D341Med (cell line): ENCODE measurements at regions not wholly inside any gene's neighbourhood (a gene's known extent, or its start where the extent isn't known, plus 50 kb on each side); places are given as distances from the start of the nearest gene placed in this dataset.

Source experiments
- DNase-seq: peaks from one replicate; pipeline ENCODE4 v3.0.0; 2012; ENCODE audit warnings: low spot score

DNA sequence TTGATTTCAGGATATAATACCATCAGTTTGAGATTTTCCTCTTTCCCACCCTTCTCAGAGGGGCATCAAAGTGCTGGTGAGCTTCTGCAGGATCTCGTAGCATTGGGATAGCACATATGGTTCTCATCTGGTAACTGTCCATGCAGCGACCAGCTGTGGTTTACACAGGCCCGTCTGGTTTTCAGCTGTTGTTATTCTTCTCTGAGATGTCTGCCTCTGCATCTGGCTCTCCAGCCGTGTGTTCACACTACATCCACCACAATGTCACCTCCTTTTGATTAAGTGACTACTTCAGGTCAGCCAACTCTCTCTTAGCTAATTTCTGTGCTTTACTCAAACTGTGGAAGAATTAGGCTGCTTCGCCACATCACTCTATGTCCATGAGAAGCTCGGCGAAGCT lies 676.7 kb upstream of the TENM3 start:
- no peak for DNase-seq

DNA sequence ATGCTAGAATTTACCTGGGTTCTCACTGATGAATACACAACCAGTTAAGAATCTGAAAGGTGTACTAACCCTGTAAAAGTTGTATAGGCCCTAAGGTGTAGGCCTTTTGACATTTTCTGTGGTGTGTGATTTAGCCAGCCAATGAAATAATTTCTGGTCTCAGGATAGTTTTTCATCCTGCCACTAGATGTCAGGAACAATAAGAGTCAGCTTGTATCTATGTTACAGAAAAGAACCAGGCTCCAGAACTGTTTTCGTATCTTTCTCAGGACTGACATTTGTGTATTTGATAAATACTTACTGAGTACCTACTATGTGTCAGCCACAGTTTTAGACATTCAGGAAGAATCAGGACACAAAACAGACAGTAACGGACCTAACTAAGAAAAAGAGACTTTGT lies 673.6 kb upstream of the TENM3 start:
- DNase-seq: peak; percentile 55

GRCh38 chr4:181578911-181579310 lies 664.3 kb upstream of the TENM3 start:
- DNase-seq: no peak

DNA sequence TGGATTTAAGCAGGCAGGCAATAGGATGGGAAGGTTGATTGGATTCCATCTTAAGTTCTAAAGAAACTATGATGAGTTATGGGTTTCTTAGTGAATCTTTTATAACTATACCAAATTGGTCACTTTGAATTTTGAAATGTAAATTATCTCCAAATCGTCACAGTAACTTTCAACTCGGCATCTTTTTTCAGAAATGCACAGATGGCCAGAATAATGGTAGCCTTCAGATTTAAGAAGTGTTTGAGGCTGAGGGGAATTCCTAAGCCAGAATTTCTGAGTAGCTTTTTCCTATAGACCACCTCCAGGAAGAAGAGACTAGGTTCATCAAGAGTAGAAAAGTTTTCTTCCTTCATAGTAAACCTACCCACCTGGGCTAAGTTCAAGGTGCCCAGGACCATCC lies 663.7 kb upstream of the TENM3 start:
- no peak for DNase-seq

DNA sequence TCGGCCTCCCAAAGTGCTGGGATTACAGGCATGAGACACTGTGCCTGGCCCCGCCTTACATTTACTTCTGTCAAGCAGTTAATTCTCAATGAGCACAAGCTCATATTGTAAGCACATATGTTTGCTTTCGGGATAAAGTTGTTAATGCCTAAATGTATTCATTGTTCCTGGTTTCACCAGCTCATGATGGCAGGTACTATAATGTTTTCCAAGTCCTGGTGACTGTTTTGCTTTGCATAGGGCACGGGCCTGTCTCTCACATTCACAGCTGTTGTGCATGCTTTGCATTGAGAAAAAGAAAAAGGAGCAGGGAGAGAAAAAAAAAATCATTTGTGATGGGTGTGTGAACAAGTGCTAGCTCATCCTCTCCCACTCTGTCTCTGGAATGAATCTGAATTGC lies 661.2 kb upstream of the TENM3 start:
- DNase-seq: no peak

DNA sequence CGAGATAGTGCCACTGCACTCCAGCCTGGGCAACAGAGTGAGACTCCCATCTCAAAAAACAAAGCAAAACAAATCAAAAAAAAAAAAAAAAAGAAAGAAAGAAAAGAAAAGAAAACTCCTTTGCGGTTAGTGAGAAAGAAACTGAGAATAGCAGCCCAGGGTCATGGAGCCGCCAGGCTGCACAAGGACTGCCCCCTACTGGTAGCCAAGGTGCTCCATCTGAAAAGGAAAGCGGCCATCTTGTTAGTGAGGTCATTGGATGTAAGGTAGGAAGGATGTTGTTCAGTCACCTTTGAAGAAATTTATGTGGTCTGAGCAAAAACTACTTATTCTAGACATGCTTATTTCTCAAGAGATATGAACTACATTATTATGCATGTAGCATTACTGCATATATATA lies 660.6 kb upstream of the TENM3 start:
- DNase-seq: no peak

DNA sequence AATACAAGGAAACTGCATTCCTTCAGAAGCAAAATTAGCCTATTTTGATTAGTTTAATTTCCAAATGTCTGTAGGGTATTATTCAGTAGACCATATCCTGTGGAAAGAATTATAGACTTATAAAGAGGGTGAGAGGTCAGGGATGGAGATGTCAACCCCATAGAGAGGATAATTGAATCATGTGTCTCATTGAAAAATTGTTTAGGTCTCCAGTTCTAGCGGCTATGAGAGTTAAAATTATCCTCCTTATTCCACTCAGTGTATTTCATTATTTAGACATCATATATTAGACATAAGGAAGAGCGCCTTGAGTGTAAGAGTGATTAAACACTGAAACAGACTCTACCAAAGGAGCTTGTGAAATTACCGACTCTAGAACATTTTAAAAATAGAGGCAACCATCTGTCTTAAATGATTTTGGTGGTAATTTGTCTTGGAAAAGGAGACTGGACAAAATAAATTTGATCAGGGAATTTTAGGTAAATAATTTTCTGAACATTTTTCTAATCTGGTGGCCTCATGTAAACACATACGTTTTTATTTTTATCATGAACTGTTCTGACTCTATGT lies 654.4 kb upstream of the TENM3 start:
- DNase-seq: no peak

GRCh38 chr4:181592221-181592745 lies 650.9 kb upstream of the TENM3 start:
- no peak for DNase-seq

GRCh38 chr4:181593703-181594102 lies 649.5 kb upstream of the TENM3 start:
- DNase-seq: no peak

GRCh38 chr4:181594188-181594587 lies 649.0 kb upstream of the TENM3 start:
- DNase-seq: no peak

DNA sequence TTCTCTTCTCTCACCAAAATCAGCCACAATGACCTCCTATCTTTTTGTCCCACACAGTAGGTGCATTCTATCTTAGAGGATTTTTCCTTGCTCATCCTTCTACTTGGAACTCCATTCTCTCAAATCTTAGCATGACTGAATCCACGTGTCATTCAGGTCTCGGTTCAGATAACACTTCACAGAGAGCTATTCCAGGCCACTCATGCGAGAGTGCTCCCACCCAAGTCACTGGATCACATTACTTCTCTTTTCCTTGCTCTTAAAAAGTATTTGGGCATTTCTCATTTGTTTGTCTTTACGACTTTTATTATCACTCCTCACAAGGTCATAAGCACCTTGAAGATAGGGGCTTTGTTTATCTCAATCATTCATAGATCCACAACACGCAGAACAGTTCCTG lies 647.5 kb upstream of the TENM3 start:
- DNase-seq: no peak

DNA sequence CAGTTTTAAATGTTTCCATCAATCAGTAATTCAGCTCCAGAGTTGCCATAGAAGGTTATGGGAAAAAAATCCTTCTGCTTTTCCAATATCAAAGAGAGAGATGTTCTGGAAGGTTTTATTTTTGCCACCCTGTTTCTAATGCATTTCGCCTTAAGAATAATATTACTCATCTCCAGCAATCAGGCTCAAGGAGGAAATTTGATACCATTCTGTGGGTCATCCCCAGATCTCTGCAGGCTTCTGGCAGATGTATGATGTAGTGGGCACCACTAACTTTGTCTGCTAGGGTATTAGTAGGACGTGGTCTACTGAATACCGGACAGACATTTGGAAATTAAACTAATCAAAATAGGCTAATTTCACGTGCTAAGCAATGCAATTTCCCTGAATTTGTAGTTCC lies 645.4 kb upstream of the TENM3 start:
- DNase-seq: no peak

DNA sequence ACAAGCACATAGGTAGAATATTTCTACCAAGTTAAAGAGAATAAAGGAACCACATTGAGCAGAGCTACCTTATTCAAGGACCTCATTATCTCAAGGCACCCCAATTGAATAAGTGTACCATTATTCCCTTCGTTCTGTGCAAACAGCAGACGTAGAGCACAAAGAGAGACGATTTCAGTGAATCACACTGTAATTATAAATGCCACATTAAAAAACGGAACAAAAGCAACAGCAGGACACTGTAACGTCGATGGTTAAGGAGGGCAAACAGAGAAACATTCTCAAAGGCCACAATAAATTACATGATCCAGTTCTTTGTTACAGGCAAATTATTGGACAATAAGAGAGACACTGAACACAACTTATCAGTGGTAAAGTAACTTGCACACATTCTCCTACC lies 644.1 kb upstream of the TENM3 start:
- DNase-seq: no peak

GRCh38 chr4:181601103-181601502 lies 642.1 kb upstream of the TENM3 start:
- no peak for DNase-seq

DNA sequence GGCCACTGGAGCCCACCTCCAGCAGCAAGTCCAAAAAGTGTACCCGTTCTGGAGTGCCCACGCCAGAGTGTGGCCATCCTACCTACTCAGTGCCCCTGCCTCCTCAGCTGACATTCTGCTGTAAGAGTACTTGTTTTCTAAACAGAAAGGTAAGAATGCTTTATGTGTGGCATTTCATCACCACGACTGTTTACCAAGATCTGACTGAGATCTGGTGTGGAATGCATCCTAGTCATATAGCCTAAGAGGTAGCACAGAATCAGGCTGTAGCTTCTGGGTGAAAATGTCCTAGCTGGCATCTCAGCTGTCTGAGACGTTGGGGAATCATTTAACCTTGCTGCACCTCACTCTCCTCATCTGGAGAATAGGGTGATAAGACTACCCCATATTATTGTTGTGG lies 638.7 kb upstream of the TENM3 start:
- no peak for DNase-seq

DNA sequence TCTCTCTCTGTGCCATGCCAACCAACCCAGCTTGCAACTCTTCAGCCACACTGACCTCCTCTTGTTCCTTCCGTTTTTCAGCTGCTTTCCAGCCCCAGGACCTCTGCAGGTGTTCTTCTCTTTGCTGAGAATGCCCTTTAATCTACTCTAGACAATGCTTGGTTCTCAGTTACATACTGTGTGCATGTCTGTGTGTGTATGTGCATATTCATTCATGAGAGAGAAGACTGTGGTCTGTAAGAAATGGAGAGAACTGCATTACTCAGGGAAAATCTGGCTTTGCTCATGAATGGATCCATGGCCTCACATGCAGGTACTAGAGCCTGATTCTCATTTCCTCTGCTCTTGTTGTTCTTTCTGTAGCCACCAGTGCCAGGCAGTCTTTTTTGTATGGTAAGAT lies 636.9 kb upstream of the TENM3 start:
- DNase-seq: no peak

DNA sequence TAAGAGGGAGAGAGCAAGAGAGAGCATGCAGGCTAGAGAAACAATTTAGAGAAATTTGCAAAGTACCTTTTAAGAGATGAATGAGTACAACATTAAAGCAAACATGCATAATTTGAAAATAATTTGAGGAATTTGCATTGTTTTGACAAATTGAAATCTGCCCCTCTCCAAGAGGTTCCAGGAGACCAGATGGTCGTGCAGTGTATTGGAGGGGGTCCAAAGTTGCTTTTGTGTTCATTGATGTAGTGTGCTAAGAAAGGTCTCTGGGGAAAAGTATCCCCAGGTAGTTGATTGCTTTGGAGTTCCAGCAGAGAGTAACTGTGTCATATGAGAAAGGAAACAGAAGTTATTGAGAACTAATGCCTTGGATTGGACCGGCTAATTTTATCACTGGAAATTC lies 635.0 kb upstream of the TENM3 start:
- no peak for DNase-seq

- DNase-seq: no peak
Measured at GRCh38 chr4:181611033-181611711, 632.0 kb upstream of the TENM3 start.

DNA sequence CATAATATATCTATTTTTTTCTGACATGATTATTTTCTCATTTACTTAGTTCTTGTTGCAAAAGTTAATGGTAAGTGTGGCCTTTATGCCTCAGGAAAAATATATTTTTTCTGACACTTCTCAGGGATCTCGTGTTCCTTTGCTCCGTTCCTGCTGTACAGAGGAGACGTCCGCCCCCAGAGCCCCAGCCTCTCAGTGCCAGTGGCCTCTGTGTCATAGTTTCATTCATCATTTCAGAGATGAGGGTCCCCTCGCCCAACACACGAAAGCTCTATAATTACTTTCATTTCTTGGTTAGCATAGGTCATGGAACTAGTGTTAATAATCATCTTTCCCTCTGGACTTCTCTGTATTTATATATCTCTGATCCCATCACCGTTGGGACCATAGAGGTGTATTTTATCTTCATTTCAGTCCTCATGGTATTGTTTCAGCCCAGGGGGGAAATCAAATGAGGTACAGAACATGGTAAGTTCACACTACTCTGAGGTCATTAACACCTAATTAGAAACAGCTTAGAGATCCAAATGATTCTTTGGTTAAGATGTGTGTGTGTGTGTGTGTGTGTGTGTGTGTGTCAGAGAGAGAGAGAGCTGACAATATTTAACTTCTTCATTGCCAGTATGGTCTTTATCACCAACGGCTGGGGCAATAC lies 631.1 kb upstream of the TENM3 start:
- no peak for DNase-seq

DNA sequence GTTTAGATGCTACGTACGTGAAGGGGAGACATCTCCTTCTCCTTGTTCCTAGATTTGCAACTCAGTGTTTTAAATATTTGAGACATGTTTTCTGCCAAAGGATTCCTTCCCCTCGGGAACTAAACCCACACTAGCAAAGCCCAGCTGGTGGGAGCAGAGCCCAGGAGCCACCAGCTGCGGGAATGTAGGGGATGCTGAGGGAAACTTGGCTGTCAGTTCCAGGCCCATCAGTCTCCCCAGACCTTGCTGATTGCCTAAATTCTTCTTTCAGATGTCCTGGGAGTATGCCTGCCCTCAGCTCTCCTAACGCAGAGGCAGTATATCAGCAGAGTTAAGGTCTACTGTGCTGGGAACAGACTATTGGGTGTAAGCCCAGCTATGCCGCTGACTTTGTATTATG lies 630.0 kb upstream of the TENM3 start:
- no peak for DNase-seq

DNA sequence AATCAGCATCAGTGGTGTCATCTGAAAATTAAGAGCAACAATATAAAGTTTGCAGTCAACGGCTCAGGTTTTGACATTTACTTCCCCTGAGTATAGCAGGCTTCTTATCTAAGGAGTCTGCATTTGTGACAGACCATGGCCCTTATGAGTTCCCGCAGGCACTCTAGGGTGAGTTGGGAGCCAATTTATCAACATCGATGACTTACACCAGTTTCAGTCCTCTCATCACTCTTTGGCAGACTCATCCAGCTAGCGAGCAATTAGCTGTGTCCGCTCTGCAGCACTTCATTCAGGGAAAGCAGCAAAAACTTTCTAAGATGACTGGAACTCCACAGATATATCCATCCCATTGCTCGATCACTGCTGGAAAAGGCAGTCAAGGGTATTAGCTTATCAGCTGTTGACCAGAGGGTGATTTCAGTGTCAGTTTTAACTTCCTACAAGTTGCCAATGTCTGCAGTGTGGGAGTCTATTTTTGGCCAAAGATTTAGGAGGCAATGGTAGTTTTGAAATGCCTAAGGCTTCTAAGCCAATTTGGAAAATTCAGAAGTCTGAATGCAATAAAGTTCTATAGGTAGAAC lies 625.1 kb upstream of the TENM3 start:
- DNase-seq: no peak

DNA sequence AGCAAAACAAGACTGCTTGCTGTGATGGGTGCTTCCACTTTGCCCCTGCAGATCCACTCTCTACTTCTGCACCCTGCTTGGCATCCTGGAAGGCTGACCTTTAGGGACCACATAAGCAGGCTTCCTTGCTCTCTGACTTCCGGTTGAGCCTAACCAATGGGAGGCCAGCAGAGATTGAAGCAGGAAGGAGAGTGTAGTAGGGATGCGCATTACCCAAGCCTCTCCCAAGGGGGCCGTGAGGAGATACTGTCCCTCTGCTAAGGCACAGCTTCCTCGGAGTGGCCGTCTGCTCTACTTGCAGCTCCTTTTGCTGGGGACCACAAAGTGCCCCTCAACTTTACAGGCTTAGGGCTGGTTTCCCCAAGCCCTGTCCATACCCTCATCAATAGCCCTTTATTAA lies 624.3 kb upstream of the TENM3 start:
- DNase-seq: no peak

DNA sequence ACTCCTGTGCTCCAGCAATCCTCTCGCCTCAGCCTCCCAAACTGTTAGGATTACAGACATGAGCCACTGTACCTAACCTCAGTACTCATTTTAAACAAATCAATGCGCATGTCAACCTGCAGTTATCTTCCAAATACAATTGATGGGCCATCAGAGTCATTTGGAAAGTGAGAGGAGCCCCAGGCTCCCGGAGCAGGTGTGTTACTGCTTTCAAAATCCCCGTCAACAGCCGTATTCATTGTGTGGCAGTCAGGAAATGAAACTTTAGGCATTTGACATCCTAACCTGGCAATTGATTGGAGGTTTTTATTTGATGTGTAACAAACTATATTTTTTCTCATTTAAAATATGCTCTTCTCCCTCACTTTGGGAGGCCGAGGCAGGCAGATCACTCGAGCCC lies 623.6 kb upstream of the TENM3 start:
- no peak for DNase-seq
